ENCODE measurements at regions not wholly inside any gene's neighbourhood (a gene's known extent, or its start where the extent isn't known, plus 50 kb on each side); places are given as distances from the start of the nearest gene placed in this dataset.

GRCh38 chr9:27925815-27926214 lies 352.5 kb upstream of the C9orf72 start:
- TF ChIP-seq, protein P1, sequence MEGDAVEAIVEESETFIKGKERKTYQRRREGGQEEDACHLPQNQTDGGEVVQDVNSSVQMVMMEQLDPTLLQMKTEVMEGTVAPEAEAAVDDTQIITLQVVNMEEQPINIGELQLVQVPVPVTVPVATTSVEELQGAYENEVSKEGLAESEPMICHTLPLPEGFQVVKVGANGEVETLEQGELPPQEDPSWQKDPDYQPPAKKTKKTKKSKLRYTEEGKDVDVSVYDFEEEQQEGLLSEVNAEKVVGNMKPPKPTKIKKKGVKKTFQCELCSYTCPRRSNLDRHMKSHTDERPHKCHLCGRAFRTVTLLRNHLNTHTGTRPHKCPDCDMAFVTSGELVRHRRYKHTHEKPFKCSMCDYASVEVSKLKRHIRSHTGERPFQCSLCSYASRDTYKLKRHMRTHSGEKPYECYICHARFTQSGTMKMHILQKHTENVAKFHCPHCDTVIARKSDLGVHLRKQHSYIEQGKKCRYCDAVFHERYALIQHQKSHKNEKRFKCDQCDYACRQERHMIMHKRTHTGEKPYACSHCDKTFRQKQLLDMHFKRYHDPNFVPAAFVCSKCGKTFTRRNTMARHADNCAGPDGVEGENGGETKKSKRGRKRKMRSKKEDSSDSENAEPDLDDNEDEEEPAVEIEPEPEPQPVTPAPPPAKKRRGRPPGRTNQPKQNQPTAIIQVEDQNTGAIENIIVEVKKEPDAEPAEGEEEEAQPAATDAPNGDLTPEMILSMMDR (conservative IDR thresholded peaks at IDR 0.05 in 1 of 2, IDR thresholded peaks at IDR 0.05 in 1 of 2; ENCODE audit: extremely low read depth in 1 of 2, insufficient read depth in 1 of 2, low read depth in 1 of 2, low read length in 2 of 2): no peak
- no peak for TF ChIP-seq EZH2 (IDR thresholded peaks at IDR 0.05; ENCODE audit: borderline replicate concordance, low read length)

All from mammary epithelial cell (primary cell).